Activated T-helper 1 cell treated with anti-CD3 and anti-CD28 coated beads, Interleukin-12 subunit alpha, Interleukin-12 subunit beta, Interleukin-2, Interleukin-4 antibody, amounts not matched to agents 30 ng/mL and 10 ng/mL and 1 ng/mL, durations not matched to agents 14 hours and 24 hours and 36 hours (primary cell): ENCODE measurements at regions not wholly inside any gene's neighbourhood (a gene's known extent, or its start where the extent isn't known, plus 50 kb on each side); places are given as distances from the start of the nearest gene placed in this dataset.

Source experiments
- DNase-seq: peaks from one replicate; pipeline ENCODE4 v3.0.0; 2021; ENCODE audit warnings: low spot score
- H3K27ac Mint-ChIP-seq: one replicate; pipeline ENCODE4 v1.8.0; 2021; ENCODE audit warnings: mild to moderate bottlenecking, mixed read lengths
- H3K27me3 Mint-ChIP-seq: one replicate; pipeline ENCODE4 v1.8.0; 2022; ENCODE audit warnings: mild to moderate bottlenecking, moderate library complexity, mixed read lengths; ENCODE audit not compliant: insufficient read depth
- H3K36me3 Mint-ChIP-seq: one replicate; pipeline ENCODE4 v1.8.0; 2021; ENCODE audit warnings: low read depth, mixed read lengths
- H3K4me1 Mint-ChIP-seq: one replicate; pipeline ENCODE4 v1.8.0; 2021; ENCODE audit warnings: low read depth, mixed read lengths
- H3K4me3 Mint-ChIP-seq: one replicate; pipeline ENCODE4 v1.8.0; 2021; ENCODE audit warnings: mild to moderate bottlenecking, moderate library complexity, mixed read lengths
- H3K9me3 Mint-ChIP-seq: one replicate; pipeline ENCODE4 v1.8.0; 2021; ENCODE audit warnings: mixed read lengths
- intact Hi-C: fragments of 100-400 bp; cut with micrococcal nuclease; formaldehyde crosslinking; loops from one replicate; pipeline ENCODE4 v1.15.1; 2024

DNA sequence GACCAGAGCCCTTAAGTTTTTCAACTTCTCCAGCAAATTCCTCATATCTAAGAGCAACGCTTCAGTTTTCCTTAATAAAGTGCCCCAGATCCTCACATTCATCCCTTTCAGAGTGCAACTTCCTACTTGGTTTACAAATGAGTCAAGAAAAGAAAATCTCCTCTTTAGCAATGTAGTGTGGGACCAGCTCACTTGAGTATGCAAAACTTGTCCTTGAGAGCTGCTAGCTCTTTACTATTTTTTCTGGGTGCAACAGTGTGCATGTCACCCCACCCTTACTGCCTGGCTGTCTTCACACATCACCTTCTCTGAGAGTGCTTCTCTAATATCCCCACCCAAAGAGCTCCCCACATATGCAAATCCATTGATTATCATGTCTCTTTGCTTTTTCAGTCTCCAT is 203.1 kb upstream of the CAMK1G start:
- Mint-ChIP-seq H3K27me3 (peaks cover 14% of the 10 kb centered on the region), H3K4me3 (no peak overlapping the region), H3K27ac (no peak overlapping the region), H3K9me3 (no peaks in the 10 kb centered on the region), H3K4me1 (no peaks in the 10 kb centered on the region), H3K36me3 (no peaks in the 10 kb centered on the region)
- DNase-seq = no peak
- intact Hi-C loops = no loop called here

DNA sequence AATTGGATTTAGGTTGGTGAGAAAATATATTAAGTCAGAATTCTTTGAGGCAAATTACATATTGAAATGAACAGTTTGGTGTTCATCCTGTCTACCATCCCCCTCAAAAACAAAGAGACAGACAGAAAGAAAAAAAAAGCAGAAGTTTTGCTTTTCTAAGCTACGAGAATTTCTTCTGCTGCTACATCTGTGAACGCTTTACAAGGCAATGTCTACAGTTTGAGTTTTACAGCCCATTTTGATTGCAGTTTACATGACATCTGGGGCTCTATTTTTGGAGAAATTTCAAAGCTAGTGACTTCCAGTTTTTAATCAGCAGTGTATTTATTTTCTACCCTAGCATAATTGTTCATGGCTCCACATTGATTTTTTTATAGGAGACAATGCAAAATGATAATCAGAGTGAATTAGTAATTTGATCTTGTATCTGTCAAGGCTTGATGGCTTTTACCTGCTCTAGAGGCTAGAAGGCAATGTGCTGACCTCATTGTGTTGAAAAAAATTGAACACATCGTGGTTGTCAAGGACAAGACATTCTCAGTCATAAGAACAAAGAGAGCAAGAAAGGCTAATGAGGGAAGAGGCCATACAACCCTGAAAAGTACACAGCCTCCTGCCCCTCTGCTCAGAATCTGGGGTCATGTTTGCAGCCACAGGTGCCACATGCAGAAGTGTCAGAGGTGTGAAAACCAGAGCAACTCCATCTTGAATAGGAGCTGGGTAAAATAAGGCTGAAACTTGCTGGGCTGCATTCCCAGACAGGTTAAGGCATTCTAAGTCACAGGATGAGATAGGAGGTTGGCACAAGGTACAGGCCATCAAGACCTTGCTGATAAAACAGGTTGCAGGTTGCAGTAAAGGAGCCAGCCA is 201.0 kb upstream of the CAMK1G start:
- Mint-ChIP-seq H3K9me3 (no peaks in the 10 kb centered on the region), H3K27me3 (peaks cover 12% of the 10 kb centered on the region), H3K27ac (no peak overlapping the region), H3K36me3 (no peaks in the 10 kb centered on the region), H3K4me3 (no peak overlapping the region), H3K4me1 (no peaks in the 10 kb centered on the region)
- DNase-seq = no peak
- intact Hi-C loops = no loop called here

DNA sequence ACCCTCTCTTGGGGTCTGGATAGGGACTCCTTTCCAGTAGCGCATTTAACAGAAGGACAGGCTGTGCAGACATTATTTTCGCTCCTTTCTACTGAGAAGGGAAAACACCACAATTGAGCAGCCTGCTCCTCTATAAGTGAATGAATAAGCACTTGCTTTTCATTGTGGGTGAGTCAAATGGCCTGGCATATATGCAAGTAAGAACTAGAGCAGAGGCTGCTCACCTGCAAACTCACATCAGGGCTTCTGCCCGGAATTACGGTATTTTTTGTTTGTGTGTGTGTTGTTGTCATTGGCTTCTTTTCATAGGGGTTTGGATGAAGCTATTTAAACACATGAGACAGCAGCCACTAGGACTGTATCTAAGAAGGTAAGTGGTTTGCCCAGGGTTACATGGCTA is 200.1 kb upstream of the CAMK1G start:
- Mint-ChIP-seq H3K27ac (no peak overlapping the region), H3K9me3 (no peaks in the 10 kb centered on the region), H3K4me1 (no peaks in the 10 kb centered on the region), H3K27me3 (peaks cover 8% of the 10 kb centered on the region), H3K36me3 (no peaks in the 10 kb centered on the region), H3K4me3 (no peak overlapping the region)
- intact Hi-C loops = no loop called here
- no peak for DNase-seq

DNA sequence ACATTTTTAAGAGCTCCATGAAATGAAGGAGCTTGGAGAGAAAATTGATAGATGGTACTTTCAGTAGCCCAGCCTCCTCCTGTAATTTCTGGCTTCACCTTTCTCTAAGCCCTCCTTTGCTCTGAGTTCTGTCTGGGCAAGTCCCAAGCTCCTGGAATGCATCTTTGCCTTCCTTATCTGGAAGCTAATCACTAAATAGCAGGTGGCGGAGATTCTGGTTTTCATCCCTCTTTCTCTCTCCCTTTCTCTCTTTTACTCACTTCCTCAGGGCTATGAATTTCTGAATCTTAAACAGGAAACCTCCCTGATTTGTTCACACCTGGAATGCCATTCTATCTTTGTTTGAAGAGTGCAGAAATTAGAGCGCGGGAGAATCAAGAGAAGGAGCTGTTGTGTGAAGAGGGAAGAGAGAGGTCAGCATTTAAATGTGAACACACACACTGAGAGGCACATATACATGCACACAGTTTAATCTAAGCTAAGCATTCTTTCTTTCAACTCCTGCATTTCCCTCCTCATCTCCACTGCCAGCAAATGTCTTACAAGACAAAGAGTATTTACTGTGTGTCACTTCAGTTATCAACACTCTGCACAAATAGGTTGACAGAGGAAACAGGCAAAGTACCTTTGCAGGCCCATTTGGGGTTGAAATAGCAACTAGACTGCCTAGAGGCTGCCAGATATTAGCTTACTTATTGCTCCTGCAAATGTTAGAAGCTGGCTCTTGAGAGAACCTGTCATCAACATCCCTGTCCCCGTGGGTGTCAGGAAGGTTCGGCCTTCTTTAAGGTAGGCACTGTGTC is 199.4 kb upstream of the CAMK1G start:
- H3K36me3 Mint-ChIP-seq = no peaks in the 10 kb centered on the region

DNA sequence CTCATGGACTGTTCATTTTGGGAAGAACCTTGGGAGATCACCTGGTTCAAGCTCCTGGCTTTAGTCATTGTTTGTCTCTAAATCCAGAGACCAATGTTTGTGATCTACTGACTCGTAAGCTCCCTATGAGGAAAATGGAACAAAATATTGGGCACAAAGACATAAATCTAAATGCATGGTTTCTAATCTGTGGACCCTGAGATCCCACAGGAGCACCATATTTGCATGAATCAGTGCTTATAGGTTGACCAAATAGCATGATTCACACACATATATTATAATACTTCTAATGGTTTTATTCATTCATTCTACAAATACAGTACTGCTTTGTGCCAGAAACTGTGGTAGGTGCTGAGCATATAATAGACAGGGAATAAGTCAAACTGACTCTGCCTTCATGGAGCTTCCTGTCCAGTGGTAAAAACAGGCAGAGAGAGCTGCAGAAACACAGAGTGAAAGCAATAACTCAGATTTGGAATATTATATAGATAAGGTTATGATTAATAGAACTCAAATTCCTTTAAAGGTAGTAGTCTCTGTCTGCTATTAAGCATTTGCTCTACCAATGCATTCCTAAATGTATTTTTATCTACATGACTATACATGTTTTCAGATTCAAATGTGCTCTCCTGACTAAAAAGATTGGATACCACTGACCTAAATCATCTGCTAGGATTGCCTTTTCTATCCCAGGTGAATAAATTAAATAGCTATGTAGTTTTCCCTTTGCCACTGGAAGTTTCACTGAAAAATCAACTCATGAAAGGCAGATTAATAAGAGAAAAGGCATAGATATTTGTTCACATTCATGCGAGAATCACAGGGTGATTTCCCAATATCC is 198.6 kb upstream of the CAMK1G start:
- Mint-ChIP-seq H3K9me3 (no peaks in the 10 kb centered on the region), H3K27me3 (peaks cover 8% of the 10 kb centered on the region), H3K27ac (no peak overlapping the region), H3K4me1 (no peaks in the 10 kb centered on the region), H3K4me3 (no peak overlapping the region), H3K36me3 (no peaks in the 10 kb centered on the region)
- intact Hi-C loops = no loop called here
- no peak for DNase-seq

More for the DNA sequence above, 199.4 kb upstream of the CAMK1G start:
- Mint-ChIP-seq H3K9me3 (no peaks in the 10 kb centered on the region), H3K27ac (no peak overlapping the region), H3K4me1 (no peaks in the 10 kb centered on the region), H3K27me3 (peaks cover 8% of the 10 kb centered on the region), H3K4me3 (no peak overlapping the region)
- no peak for DNase-seq
- intact Hi-C loops = no loop called here

DNA sequence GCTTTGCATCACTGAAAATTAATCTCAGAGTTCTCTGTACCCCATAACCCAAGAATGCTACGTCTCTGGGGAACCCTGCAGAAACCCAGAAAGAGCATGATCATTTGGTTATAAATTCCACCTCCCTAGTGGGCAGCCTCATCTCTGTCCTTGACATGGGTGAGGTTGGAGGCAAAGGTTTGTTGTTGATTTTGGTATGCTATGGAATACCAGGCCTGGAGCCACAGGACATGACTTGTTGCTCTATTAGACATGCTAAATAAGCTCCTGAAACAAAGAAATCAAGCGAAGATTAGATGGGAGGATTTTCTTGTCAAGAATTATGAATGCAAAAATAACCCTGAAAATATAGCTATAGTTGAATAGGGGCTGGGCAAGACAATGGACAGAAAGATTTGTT is 197.4 kb upstream of the CAMK1G start:
- no peak overlapping the region for H3K4me3 Mint-ChIP-seq
- peaks cover 4% of the 10 kb centered on the region for H3K27me3 Mint-ChIP-seq
- H3K36me3 Mint-ChIP-seq = no peaks in the 10 kb centered on the region
- DNase-seq = no peak
- intact Hi-C loops = no loop called here
- H3K27ac Mint-ChIP-seq = no peak overlapping the region
- H3K4me1 Mint-ChIP-seq = no peaks in the 10 kb centered on the region
- H3K9me3 Mint-ChIP-seq = no peaks in the 10 kb centered on the region

DNA sequence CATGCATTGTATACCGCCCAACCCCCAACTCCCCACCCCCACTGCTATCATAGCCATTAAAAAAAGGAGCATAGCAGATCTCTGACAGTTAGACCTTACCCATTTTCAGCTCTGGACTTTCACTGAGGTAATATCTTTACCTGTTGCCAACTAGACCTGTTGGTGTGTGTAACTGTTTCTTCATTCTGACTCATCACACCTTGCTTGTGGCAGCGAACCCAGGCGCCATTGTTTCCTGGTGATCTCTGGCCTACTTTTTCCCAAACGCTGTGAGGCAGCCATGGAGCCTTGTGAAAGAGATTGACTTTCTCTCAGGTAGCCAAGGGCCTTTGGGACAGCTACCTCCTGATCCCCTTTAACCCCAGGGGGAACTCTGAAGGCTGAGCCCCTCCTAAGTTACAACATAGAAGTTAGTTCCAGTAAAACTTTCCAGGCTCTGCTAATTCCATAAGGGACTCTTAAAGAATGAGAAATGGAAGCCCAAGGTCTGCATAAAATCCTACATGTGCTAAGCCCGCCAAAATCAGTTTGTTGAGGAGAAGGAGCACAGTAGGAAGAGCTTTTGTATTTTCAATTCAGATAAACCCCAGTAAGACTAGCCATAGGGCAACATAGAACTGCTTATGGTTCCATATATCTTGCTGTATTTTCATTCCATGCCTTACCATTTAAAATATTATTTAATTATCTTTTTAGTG is 196.1 kb upstream of the CAMK1G start:
- Mint-ChIP-seq H3K4me1 (no peaks in the 10 kb centered on the region), H3K36me3 (no peaks in the 10 kb centered on the region)
- DNase-seq = no peak

DNA sequence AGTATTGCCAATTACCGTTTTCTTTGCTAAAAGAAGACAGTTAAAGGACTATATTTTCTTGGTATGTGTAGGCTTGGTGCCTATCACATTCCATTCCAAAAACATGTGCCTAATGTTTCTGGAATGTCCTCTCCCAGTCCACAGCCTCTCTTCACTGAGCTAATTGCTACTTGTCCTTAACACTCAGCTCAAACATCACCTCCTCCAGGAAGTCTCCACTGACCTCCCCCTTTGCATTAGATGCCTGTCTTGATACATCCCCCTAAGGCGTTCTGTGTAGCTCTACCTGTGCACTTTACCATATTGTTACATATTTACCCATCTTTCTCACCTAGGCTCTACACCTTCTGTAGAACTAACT is 195.6 kb upstream of the CAMK1G start:
- DNase-seq = no peak
- H3K27me3 Mint-ChIP-seq = peaks cover 2% of the 10 kb centered on the region
- no peaks in the 10 kb centered on the region for H3K4me1 Mint-ChIP-seq
- H3K4me3 Mint-ChIP-seq = no peak overlapping the region
- intact Hi-C loops = no loop called here
- H3K27ac Mint-ChIP-seq = no peak overlapping the region
- H3K36me3 Mint-ChIP-seq = no peaks in the 10 kb centered on the region
- no peaks in the 10 kb centered on the region for H3K9me3 Mint-ChIP-seq

More for the DNA sequence above, 196.1 kb upstream of the CAMK1G start:
- H3K9me3 Mint-ChIP-seq = no peaks in the 10 kb centered on the region
- H3K27me3 Mint-ChIP-seq = peaks cover 4% of the 10 kb centered on the region
- H3K27ac Mint-ChIP-seq = no peak overlapping the region
- H3K4me3 Mint-ChIP-seq = no peak overlapping the region
- intact Hi-C loops = no loop called here

DNA sequence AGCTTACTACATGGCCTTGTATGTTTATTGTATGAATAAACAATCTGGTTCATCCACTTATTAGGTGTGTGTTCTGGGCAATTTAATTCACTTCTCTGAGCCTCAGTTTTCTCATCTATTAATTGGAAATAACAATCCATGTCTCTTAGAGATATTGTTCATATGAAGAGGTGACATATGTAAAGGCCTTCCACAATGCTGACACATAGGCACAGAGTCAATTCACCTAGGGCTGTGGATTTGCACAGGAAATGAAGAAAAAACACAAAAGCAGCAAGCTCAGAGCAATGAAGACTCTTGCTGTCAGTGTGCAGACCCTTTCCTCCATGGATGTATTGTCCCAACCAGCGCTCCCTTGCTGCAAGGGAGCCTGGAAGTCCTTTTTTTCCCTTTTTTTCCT is 195.2 kb upstream of the CAMK1G start:
- Mint-ChIP-seq H3K36me3 (no peaks in the 10 kb centered on the region), H3K4me3 (no peak overlapping the region), H3K27ac (no peak overlapping the region), H3K27me3 (no peaks in the 10 kb centered on the region), H3K4me1 (no peaks in the 10 kb centered on the region), H3K9me3 (no peaks in the 10 kb centered on the region)
- no peak for DNase-seq
- intact Hi-C loops = no loop called here

DNA sequence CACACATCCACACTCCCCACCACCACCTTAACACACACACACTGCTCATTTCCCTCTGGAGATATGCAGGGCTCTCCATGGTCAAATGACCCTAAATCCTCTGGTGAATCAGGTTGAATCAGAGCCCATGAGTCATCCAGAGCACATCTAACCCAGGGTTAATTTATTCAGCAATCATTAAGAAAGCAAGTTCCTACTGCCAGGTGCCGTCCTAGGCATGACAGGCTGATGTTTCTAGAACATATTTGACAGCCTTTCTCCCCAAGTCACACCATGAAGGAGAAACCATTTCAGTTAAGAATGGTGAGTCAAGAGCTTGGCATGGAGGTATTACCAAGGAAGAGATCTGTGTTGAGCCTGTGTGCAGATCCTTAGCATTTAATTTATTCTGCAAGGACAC is 194.3 kb upstream of the CAMK1G start:
- Mint-ChIP-seq H3K36me3 (no peaks in the 10 kb centered on the region), H3K4me3 (no peak overlapping the region), H3K4me1 (no peaks in the 10 kb centered on the region), H3K27me3 (peaks cover 3% of the 10 kb centered on the region), H3K9me3 (no peaks in the 10 kb centered on the region), H3K27ac (no peak overlapping the region)
- intact Hi-C loops = no loop called here
- DNase-seq = no peak

DNA sequence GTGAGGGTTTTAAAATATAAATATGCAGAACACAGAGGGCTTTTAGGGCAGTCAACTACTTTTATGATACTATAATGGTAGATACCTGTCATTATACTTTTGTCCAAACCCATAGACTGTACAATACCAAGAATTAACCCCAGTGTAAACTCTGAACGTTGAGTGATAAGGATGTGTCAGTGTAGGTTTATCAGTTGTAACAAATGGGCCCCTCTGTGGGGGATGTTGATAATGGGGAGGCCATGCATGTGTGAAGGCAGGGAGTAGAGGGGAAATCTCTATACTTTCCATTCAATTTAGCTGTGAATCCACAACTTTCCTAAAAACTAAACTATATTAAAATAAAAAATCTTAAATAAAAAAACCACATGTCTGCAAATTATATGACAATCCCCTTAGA is 193.5 kb upstream of the CAMK1G start:
- no peak overlapping the region for H3K27ac Mint-ChIP-seq
- H3K9me3 Mint-ChIP-seq = no peaks in the 10 kb centered on the region
- H3K36me3 Mint-ChIP-seq = no peaks in the 10 kb centered on the region
- H3K4me3 Mint-ChIP-seq = no peak overlapping the region
- intact Hi-C loops = no loop called here
- peaks cover 3% of the 10 kb centered on the region for H3K27me3 Mint-ChIP-seq
- H3K4me1 Mint-ChIP-seq = no peaks in the 10 kb centered on the region
- no peak for DNase-seq

DNA sequence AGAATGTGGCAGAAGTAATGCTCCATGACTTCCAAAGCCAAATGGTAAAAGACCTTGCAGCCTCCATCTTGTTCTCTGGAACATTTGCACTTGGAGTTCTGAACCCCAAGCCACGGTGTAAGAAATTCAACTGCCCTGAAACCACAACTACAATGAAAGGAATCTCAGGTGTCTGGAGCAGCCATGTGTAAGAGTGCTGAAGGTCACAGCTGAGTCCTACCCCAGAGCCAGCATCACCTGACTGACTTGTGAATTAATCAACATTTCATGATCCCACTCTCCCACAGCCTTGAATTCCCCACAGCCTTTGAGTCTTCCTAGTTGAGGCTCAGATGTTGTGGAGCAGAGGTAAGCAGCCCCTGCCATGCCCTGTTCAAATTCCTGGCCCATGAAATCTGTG is 192.8 kb upstream of the CAMK1G start:
- peaks cover 5% of the 10 kb centered on the region for H3K27me3 Mint-ChIP-seq
- no peak for DNase-seq
- no peaks in the 10 kb centered on the region for H3K4me1 Mint-ChIP-seq
- H3K9me3 Mint-ChIP-seq = no peaks in the 10 kb centered on the region
- H3K27ac Mint-ChIP-seq = no peak overlapping the region
- H3K4me3 Mint-ChIP-seq = no peak overlapping the region
- intact Hi-C loops = no loop called here
- no peaks in the 10 kb centered on the region for H3K36me3 Mint-ChIP-seq
